Dendritic cell treated with granulocyte-macrophage colony-stimulating factor and Interleukin-4, amounts not matched to agents 40 ng/mL and 50 ng/mL, for 4 days (primary cell): ENCODE measurements at regions not wholly inside any gene's neighbourhood (a gene's known extent, or its start where the extent isn't known, plus 50 kb on each side); places are given as distances from the start of the nearest gene placed in this dataset.

Experiments
- H3K27ac Mint-ChIP-seq: one replicate; pipeline ENCODE4 v1.8.0; 2022; ENCODE audit warnings: mild to moderate bottlenecking, mixed read lengths
- H3K27me3 Mint-ChIP-seq: one replicate; pipeline ENCODE4 v1.8.0; 2022; ENCODE audit warnings: mild to moderate bottlenecking, mixed read lengths
- H3K36me3 Mint-ChIP-seq: one replicate; pipeline ENCODE4 v1.8.0; 2022; ENCODE audit warnings: low read depth, mixed read lengths
- H3K4me1 Mint-ChIP-seq: one replicate; pipeline ENCODE4 v1.8.0; 2022; ENCODE audit warnings: low read depth, mixed read lengths
- H3K4me3 Mint-ChIP-seq: one replicate; pipeline ENCODE4 v1.8.0; 2022; ENCODE audit warnings: mild to moderate bottlenecking, moderate library complexity, mixed read lengths
- H3K9me3 Mint-ChIP-seq: one replicate; pipeline ENCODE4 v1.8.0; 2022; ENCODE audit warnings: mixed read lengths
- intact Hi-C: fragments of 100-400 bp; cut with micrococcal nuclease; formaldehyde crosslinking; loops from one replicate; pipeline ENCODE4 v1.15.0; 2022

DNA sequence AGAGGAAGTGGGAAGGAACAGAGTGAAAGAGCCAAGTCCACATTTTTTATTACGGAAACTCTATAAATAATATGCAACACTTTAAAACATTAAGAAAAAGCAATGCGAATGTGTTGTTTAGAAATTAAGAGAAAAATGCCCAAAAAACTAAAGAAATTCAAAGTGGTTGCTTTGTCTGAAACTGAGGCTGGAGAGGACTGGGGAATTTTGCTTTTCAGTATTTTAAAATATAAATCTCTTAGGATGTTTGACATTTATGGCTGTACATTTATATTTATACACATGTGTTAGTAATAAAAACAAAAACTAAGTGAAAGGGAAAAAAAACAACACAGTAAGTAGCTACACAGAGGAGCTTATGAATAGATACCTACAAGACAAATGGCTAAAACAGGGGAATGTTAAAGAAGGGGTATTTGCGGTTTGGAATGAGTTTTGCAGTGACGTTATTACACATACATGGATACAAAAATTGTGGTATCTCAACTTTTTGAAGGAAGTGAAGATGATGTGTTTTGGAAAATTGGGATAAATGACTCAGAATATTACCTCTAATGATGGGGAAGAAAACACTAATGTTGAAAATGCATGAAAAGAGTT is 97.0 kb upstream of the DRD2 start:
- no peaks in the 10 kb centered on the region for H3K9me3 Mint-ChIP-seq
- H3K27me3 Mint-ChIP-seq: peaks cover 5% of the 10 kb centered on the region
- no peaks in the 10 kb centered on the region for H3K36me3 Mint-ChIP-seq
- intact Hi-C loops: no loop called here
- no peak overlapping the region for H3K27ac Mint-ChIP-seq
- no peak overlapping the region for H3K4me3 Mint-ChIP-seq
- H3K4me1 Mint-ChIP-seq: no peaks in the 10 kb centered on the region

DNA sequence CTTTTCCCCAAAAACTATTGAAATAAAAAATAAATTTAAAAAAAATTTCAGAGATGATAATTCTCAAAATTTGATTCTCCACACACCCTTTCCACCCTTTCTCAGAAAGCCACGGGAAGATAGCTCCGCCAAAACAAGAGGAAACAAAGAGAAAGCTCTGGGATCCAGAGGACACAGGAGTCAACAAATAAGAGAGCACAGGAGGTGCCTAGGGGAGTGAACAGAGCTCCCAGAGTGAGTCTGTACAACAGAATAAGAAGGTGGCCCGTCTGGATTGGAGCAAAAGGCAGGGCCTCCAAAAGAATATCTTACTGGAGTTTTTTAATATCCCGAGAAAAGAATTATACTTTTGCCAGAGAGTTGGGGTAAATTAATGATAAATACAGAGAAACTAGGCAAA is 96.3 kb upstream of the DRD2 start:
- Mint-ChIP-seq H3K4me3 (no peak overlapping the region), H3K27me3 (peaks cover 9% of the 10 kb centered on the region), H3K4me1 (no peaks in the 10 kb centered on the region), H3K27ac (no peak overlapping the region), H3K9me3 (no peaks in the 10 kb centered on the region), H3K36me3 (no peaks in the 10 kb centered on the region)
- intact Hi-C loops: no loop called here

- Mint-ChIP-seq H3K4me3 (no peak overlapping the region), H3K27me3 (peaks cover 9% of the 10 kb centered on the region), H3K4me1 (no peaks in the 10 kb centered on the region), H3K9me3 (no peaks in the 10 kb centered on the region), H3K27ac (no peak overlapping the region), H3K36me3 (no peaks in the 10 kb centered on the region)
- intact Hi-C loops: no loop called here
These were observed 95.7 kb upstream of the DRD2 start for GRCh38 chr11:113570906-113571305.

GRCh38 chr11:113569391-113569790 is 94.2 kb upstream of the DRD2 start:
- Mint-ChIP-seq H3K27ac (no peak overlapping the region), H3K27me3 (peaks cover 9% of the 10 kb centered on the region), H3K36me3 (no peaks in the 10 kb centered on the region), H3K9me3 (no peaks in the 10 kb centered on the region), H3K4me3 (no peak overlapping the region), H3K4me1 (no peaks in the 10 kb centered on the region)
- intact Hi-C loops: no loop called here

- Mint-ChIP-seq H3K4me3 (no peak overlapping the region), H3K4me1 (no peaks in the 10 kb centered on the region), H3K36me3 (no peaks in the 10 kb centered on the region), H3K27me3 (peaks cover 11% of the 10 kb centered on the region), H3K9me3 (no peaks in the 10 kb centered on the region), H3K27ac (no peak overlapping the region)
- intact Hi-C loops: no loop called here
These were observed 93.4 kb upstream of the DRD2 start for GRCh38 chr11:113568566-113568965.

- intact Hi-C loops: no loop called here
- Mint-ChIP-seq H3K36me3 (no peaks in the 10 kb centered on the region), H3K9me3 (no peaks in the 10 kb centered on the region), H3K27ac (no peak overlapping the region), H3K4me3 (no peak overlapping the region), H3K4me1 (no peaks in the 10 kb centered on the region), H3K27me3 (peaks cover 11% of the 10 kb centered on the region)
These were observed 92.8 kb upstream of the DRD2 start for GRCh38 chr11:113567867-113568544.

GRCh38 chr11:113567097-113567496 is 91.9 kb upstream of the DRD2 start:
- Mint-ChIP-seq H3K36me3 (no peaks in the 10 kb centered on the region), H3K4me1 (no peaks in the 10 kb centered on the region), H3K27me3 (peaks cover 11% of the 10 kb centered on the region), H3K9me3 (no peaks in the 10 kb centered on the region), H3K4me3 (no peak overlapping the region), H3K27ac (no peak overlapping the region)
- intact Hi-C loops: no loop called here

DNA sequence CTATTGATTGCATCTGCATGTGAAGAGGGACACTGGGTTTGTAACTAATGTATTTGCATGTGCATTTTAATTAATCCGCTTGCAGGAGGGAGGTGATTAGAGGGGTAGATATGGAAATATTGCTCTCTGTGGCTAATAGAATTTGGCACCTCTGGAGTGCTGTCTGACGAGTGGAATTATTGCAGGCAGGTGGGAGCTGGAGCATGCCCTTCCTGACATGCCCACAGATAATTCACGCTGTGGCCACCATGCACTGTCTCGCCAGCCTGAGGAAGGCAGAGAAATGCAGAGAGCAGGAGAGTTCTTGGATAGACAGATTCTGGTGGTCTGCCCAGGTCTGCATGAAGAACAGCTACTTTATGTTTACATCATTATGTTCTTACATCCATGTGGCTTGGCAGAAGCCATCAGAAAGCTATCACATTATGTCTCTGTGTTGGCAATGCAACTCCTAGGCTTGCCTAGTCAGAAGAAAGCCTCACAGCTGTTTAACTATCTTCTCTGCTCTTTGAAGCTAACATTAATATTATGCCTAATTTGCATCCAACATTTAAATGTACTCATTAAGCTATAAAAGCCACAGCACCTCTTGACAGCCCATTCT is 89.4 kb upstream of the DRD2 start:
- intact Hi-C loops: no loop called here
- no peak overlapping the region for H3K4me3 Mint-ChIP-seq
- H3K4me1 Mint-ChIP-seq: no peaks in the 10 kb centered on the region
- H3K27me3 Mint-ChIP-seq: peaks cover 7% of the 10 kb centered on the region
- H3K9me3 Mint-ChIP-seq: no peaks in the 10 kb centered on the region
- no peaks in the 10 kb centered on the region for H3K36me3 Mint-ChIP-seq
- no peak overlapping the region for H3K27ac Mint-ChIP-seq

DNA sequence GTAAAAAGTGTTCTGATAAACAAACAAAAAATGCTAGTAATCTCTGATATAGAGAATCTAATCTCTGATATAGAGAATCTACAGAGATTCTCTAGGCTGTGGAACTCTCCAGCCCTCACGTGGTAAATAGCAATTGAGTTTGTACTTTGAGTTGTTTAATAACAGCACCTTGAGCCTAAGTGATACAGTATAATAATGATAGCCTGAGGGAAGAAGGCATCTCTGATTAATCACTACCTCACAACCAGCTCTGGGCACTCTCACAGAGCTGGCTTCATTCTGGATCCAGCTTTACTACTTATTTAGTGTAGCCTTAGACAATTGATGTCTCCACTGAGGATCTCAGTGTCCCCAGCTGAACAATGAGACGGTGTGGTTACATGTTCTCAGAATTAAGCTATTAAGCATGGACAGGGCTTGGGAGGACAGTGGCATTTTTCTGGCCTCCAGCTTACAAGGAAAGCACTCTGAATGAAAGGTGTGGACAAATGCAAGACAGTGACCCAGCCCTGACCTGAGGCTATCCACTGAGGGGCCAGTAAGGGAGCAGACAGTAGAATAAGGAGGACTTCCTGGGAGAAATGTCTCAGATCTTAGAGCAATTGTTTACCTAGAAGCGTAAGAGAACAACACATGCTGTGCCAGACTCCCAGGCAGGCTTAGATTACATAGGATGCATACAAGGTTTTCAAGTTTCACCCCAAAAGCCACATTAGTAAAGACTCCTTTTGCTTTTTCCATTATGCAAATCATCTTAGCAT is 88.7 kb upstream of the DRD2 start:
- intact Hi-C loops: no loop called here
- peaks cover 7% of the 10 kb centered on the region for H3K27me3 Mint-ChIP-seq
- H3K9me3 Mint-ChIP-seq: no peaks in the 10 kb centered on the region
- H3K36me3 Mint-ChIP-seq: no peaks in the 10 kb centered on the region
- no peak overlapping the region for H3K27ac Mint-ChIP-seq
- H3K4me3 Mint-ChIP-seq: no peak overlapping the region
- no peaks in the 10 kb centered on the region for H3K4me1 Mint-ChIP-seq

DNA sequence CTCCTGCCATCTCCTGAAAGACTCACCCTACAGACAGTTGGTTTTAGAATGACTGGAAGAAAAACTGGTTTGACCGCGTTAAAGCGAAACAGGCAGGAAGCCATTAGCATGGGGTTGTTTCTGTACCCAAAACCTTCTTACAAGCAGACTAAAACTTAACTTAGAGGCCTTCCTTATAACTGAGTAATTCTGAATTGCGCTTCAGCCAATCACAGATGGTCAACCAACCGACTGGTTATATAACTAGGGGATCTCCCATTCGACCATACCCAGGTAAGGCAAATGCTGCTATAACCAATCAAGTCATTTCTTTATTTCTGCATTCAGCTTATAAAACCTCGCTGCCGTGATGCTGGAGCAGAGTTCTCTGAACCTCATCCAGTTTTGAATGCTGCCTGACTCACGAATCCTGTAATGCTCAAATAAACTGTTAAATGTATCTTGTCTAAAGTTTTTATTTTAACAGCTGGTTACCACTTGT is 87.8 kb upstream of the DRD2 start:
- intact Hi-C loops: no loop called here
- Mint-ChIP-seq H3K36me3 (no peaks in the 10 kb centered on the region), H3K27ac (no peak overlapping the region), H3K27me3 (peaks cover 7% of the 10 kb centered on the region), H3K4me1 (no peaks in the 10 kb centered on the region), H3K9me3 (no peaks in the 10 kb centered on the region), H3K4me3 (no peak overlapping the region)

DNA sequence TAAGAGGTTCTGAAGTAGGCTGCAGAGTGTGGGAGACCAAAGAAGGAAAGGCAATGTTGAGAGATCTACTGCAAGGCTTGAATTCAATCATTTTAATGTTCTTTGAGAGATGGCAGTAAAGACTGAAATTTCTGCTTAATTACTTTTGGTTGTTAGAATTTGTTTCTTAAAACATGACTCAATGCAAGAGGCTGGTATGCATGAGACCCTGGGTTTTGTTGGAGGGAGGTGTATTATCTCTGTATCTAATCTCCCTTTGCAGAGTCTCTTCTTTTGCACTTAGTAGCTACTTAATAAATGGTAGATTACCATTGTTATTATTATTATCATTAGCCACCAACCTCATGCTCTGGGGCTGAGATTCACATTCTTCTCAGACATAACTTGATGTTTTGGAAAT is 87.4 kb upstream of the DRD2 start:
- peaks cover 7% of the 10 kb centered on the region for H3K27me3 Mint-ChIP-seq
- no peaks in the 10 kb centered on the region for H3K36me3 Mint-ChIP-seq
- no peaks in the 10 kb centered on the region for H3K4me1 Mint-ChIP-seq
- H3K9me3 Mint-ChIP-seq: no peaks in the 10 kb centered on the region
- no peak overlapping the region for H3K4me3 Mint-ChIP-seq
- H3K27ac Mint-ChIP-seq: no peak overlapping the region
- intact Hi-C loops: no loop called here

GRCh38 chr11:113557926-113558325 is 82.7 kb upstream of the DRD2 start:
- Mint-ChIP-seq H3K9me3 (no peaks in the 10 kb centered on the region), H3K27me3 (no peaks in the 10 kb centered on the region), H3K27ac (no peak overlapping the region), H3K36me3 (no peaks in the 10 kb centered on the region), H3K4me1 (no peaks in the 10 kb centered on the region), H3K4me3 (no peak overlapping the region)
- intact Hi-C loops: no loop called here

DNA sequence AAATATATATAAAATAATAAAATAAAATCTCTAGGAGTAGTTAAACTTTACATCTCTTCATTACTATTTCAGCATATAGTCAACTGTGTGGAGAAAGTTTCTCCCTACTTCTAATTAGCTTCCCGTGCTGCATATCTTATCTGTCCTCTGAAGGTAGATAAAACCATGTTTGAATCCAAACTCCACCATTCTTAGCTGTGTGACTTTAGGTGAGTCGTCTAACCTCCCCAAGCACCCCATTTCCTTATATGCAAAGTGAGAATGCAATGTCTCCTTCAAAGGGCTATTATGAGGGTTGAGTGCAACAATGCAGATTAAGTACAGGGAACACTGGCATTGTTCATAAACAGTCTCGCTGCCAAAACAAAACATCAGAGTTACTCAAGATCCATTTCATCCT is 80.8 kb upstream of the DRD2 start:
- Mint-ChIP-seq H3K4me3 (no peak overlapping the region), H3K27ac (no peak overlapping the region), H3K36me3 (no peaks in the 10 kb centered on the region), H3K9me3 (no peaks in the 10 kb centered on the region), H3K27me3 (peaks cover 2% of the 10 kb centered on the region), H3K4me1 (peaks cover 8% of the 10 kb centered on the region)
- intact Hi-C loops: no loop called here

- intact Hi-C loops: no loop called here
- H3K4me3 Mint-ChIP-seq: no peak overlapping the region
- H3K4me1 Mint-ChIP-seq: peaks cover 11% of the 10 kb centered on the region
- H3K27me3 Mint-ChIP-seq: peaks cover 3% of the 10 kb centered on the region
- H3K27ac Mint-ChIP-seq: no peak overlapping the region
- H3K36me3 Mint-ChIP-seq: no peaks in the 10 kb centered on the region
- H3K9me3 Mint-ChIP-seq: no peaks in the 10 kb centered on the region
These were observed 79.9 kb upstream of the DRD2 start for GRCh38 chr11:113555071-113555619.
